Posterior cingulate gyrus (tissue), 11 donors: ENCODE measurements at regions not wholly inside any gene's neighbourhood (a gene's known extent, or its start where the extent isn't known, plus 50 kb on each side); places are given as distances from the start of the nearest gene placed in this dataset.

Source experiments
- DNase-seq, 10 donors: peaks; one replicate each; pipeline versions ENCODE4 v3.0.0 to v3.0.0-alpha.2; 2020 to 2021; ENCODE audit warnings: mixed read lengths in 3 of 10
- intact Hi-C: fragments of 100-400 bp; cut with DNase I; formaldehyde crosslinking; loops from one replicate; pipeline ENCODE4 v1.15.1; 2023

GRCh38 chr9:26744191-26744965 lies 148.2 kb downstream of the CAAP1 start:
- no peak for DNase-seq
- intact Hi-C loops = loop anchor here (10.0 kb wide), 1 partner anchor 110 kb away; no protein-coding TSS in a partner anchor

- no peak for DNase-seq
- intact Hi-C loops = loop anchor here (10.0 kb wide), 1 partner anchor 112 kb away; no protein-coding TSS in a partner anchor
Measured at GRCh38 chr9:26742828-26743476, 149.7 kb downstream of the CAAP1 start.

GRCh38 chr9:26735160-26735559 lies 157.4 kb downstream of the CAAP1 start:
- no peak for DNase-seq
- intact Hi-C loops = no loop called here

GRCh38 chr9:26729187-26729586 lies 163.4 kb downstream of the CAAP1 start:
- intact Hi-C loops = no loop called here
- DNase-seq = no peak

- DNase-seq = no peak
- intact Hi-C loops = no loop called here
Measured at GRCh38 chr9:26727471-26727870, 165.1 kb downstream of the CAAP1 start.

- DNase-seq = no peak
- intact Hi-C loops = no loop called here
Measured at GRCh38 chr9:26725573-26725972, 167.0 kb downstream of the CAAP1 start.

- intact Hi-C loops = no loop called here
- DNase-seq = peak in 7 of 10 donors; percentile 3 to 82 (median 19)
Measured at GRCh38 chr9:26723486-26723885, 169.1 kb downstream of the CAAP1 start.

- DNase-seq = no peak
- intact Hi-C loops = no loop called here
Measured at GRCh38 chr9:26722755-26723154, 169.8 kb downstream of the CAAP1 start.

GRCh38 chr9:26710008-26710407 lies 182.6 kb downstream of the CAAP1 start:
- intact Hi-C loops = no loop called here
- DNase-seq = no peak

- DNase-seq = no peak
- intact Hi-C loops = no loop called here
Measured at GRCh38 chr9:26706223-26706622, 186.4 kb downstream of the CAAP1 start.

GRCh38 chr9:26695298-26695622 lies 197.3 kb downstream of the CAAP1 start:
- DNase-seq = no peak
- intact Hi-C loops = no loop called here

- intact Hi-C loops = no loop called here
- no peak for DNase-seq
Measured at GRCh38 chr9:26694381-26695297, 198.0 kb downstream of the CAAP1 start.

GRCh38 chr9:26689041-26689440 lies 203.6 kb downstream of the CAAP1 start:
- no peak for DNase-seq
- intact Hi-C loops = no loop called here

- DNase-seq = no peak
- intact Hi-C loops = no loop called here
Measured at GRCh38 chr9:26687421-26687820, 205.2 kb downstream of the CAAP1 start.

- intact Hi-C loops = no loop called here
- DNase-seq = no peak
Measured at GRCh38 chr9:26685818-26686217, 206.8 kb downstream of the CAAP1 start.

GRCh38 chr9:26684029-26684428 lies 208.6 kb downstream of the CAAP1 start:
- intact Hi-C loops = no loop called here
- no peak for DNase-seq

GRCh38 chr9:26682796-26683496 lies 209.7 kb downstream of the CAAP1 start:
- intact Hi-C loops = no loop called here
- no peak for DNase-seq

GRCh38 chr9:26682041-26682440 lies 210.6 kb downstream of the CAAP1 start:
- intact Hi-C loops = no loop called here

GRCh38 chr9:26677965-26678706 lies 214.5 kb downstream of the CAAP1 start:
- intact Hi-C loops = no loop called here
- no peak for DNase-seq

More at GRCh38 chr9:26682041-26682440, 210.6 kb downstream of the CAAP1 start:
- no peak for DNase-seq

- no peak for DNase-seq
- intact Hi-C loops = no loop called here
Measured at GRCh38 chr9:26675035-26675434, 217.6 kb downstream of the CAAP1 start.
